H9 (cell line): ENCODE measurements at regions not wholly inside any gene's neighbourhood (a gene's known extent, or its start where the extent isn't known, plus 50 kb on each side); places are given as distances from the start of the nearest gene placed in this dataset.

Source experiments
- DNase-seq: peaks from one replicate; pipeline ENCODE4 v3.0.0-alpha.2; 2017
- H2AFZ ChIP-seq: one replicate; pipeline ENCODE4 v1.6.1; 2013; ENCODE audit warnings: mild to moderate bottlenecking, low read length, control low read depth, moderate library complexity
- H2AK5ac ChIP-seq: 2 replicates; pipeline ENCODE4 v1.6.1; 2013; ENCODE audit warnings: low read length, control low read depth, mixed read lengths; ENCODE audit not compliant: insufficient read length
- H2BK120ac ChIP-seq: one replicate; pipeline ENCODE4 v1.6.1; 2013; ENCODE audit warnings: low read depth, mild to moderate bottlenecking, low read length, control low read depth, inconsistent platforms; ENCODE audit not compliant: poor library complexity, severe bottlenecking
- H2BK12ac ChIP-seq: 2 replicates; pipeline ENCODE4 v1.6.1; 2013; ENCODE audit warnings: low read length, control low read depth, mixed read lengths, low read depth; ENCODE audit not compliant: insufficient read length
- H2BK15ac ChIP-seq: 2 replicates; pipeline ENCODE4 v1.6.1; 2013; ENCODE audit warnings: low read depth, low read length, control low read depth
- H2BK20ac ChIP-seq: one replicate; pipeline ENCODE4 v1.6.1; 2013; ENCODE audit warnings: low read depth, mild to moderate bottlenecking, low read length, control low read depth, inconsistent platforms; ENCODE audit not compliant: poor library complexity, severe bottlenecking
- H2BK5ac ChIP-seq: 2 replicates; pipeline ENCODE4 v1.6.1; 2013; ENCODE audit warnings: low read length, control low read depth, mixed read lengths; ENCODE audit not compliant: insufficient read length
- H3K14ac ChIP-seq: 2 replicates; pipeline ENCODE4 v1.6.1; 2013; ENCODE audit warnings: low read length, control low read depth; ENCODE audit not compliant: insufficient read depth
- H3K18ac ChIP-seq: 2 replicates; pipeline ENCODE4 v1.6.1; 2013; ENCODE audit warnings: low read depth, mild to moderate bottlenecking, mixed read lengths, low read length, control low read depth; ENCODE audit not compliant: insufficient read length
- H3K23ac ChIP-seq: 2 replicates; pipeline ENCODE4 v1.6.1; 2013; ENCODE audit warnings: low read length, control low read depth, mixed read lengths, low read depth; ENCODE audit not compliant: insufficient read length
- H3K23me2 ChIP-seq: 2 replicates; pipeline ENCODE4 v1.6.1; 2013; ENCODE audit warnings: low read depth, mild to moderate bottlenecking, mixed read lengths, low read length, control low read depth; ENCODE audit not compliant: insufficient read length, poor library complexity, severe bottlenecking
- H3K27ac ChIP-seq: 2 replicates; pipeline ENCODE4 v1.5.1; 2013; ENCODE audit warnings: low read length, control low read depth, mixed read lengths, low read depth; ENCODE audit not compliant: insufficient read length
- H3K27me3 ChIP-seq: 2 replicates; pipeline ENCODE4 v1.6.1; 2013; ENCODE audit warnings: low read length, control low read depth, inconsistent platforms; ENCODE audit not compliant: insufficient read depth
- H3K4ac ChIP-seq: 2 replicates; pipeline ENCODE4 v1.6.1; 2013; ENCODE audit warnings: low read depth, mild to moderate bottlenecking, control low read depth, inconsistent platforms, low read length, moderate library complexity
- H3K4me1 ChIP-seq: 2 replicates; pipeline ENCODE4 v1.6.1; 2013; ENCODE audit warnings: low read length, control low read depth, inconsistent platforms; ENCODE audit not compliant: insufficient read depth
- H3K4me2 ChIP-seq: 2 replicates; pipeline ENCODE4 v1.6.1; 2013; ENCODE audit warnings: low read length, control low read depth, mixed read lengths; ENCODE audit not compliant: insufficient read length, insufficient read depth
- H3K56ac ChIP-seq: 2 replicates; pipeline ENCODE4 v1.6.1; 2013; ENCODE audit warnings: low read depth, mild to moderate bottlenecking, mixed read lengths, low read length, control low read depth; ENCODE audit not compliant: insufficient read length
- H3K79me1 ChIP-seq: 2 replicates; pipeline ENCODE4 v1.6.1; 2013; ENCODE audit warnings: low read depth, mild to moderate bottlenecking, moderate library complexity, low read length, control low read depth, inconsistent platforms; ENCODE audit not compliant: insufficient read depth, poor library complexity, severe bottlenecking
- H3K79me2 ChIP-seq: 2 replicates; pipeline ENCODE4 v1.6.1; 2013; ENCODE audit warnings: low read length, control low read depth, inconsistent platforms; ENCODE audit not compliant: insufficient read depth
- H3K9ac ChIP-seq: 2 replicates; pipeline ENCODE4 v1.6.1; 2013; ENCODE audit warnings: low read length, control low read depth, mixed read lengths; ENCODE audit not compliant: insufficient read length; ENCODE audit errors: extremely low read depth
- H3K9me3 ChIP-seq: one replicate; pipeline ENCODE4 v1.6.1; 2013; ENCODE audit warnings: low read depth, low read length, inconsistent platforms; ENCODE audit not compliant: control insufficient read depth
- H3T11ph ChIP-seq: one replicate; pipeline ENCODE4 v1.6.1; 2013; ENCODE audit warnings: mild to moderate bottlenecking, low read length, control low read depth, inconsistent platforms
- H4K20me1 ChIP-seq: one replicate; pipeline ENCODE4 v1.6.1; 2013; ENCODE audit not compliant: control insufficient read depth, insufficient read length, insufficient read depth
- H4K5ac ChIP-seq: 2 replicates; pipeline ENCODE4 v1.6.1; 2013; ENCODE audit warnings: low read depth, mild to moderate bottlenecking, mixed read lengths, low read length, control low read depth; ENCODE audit not compliant: insufficient read length
- H4K8ac ChIP-seq: replicated peaks from 2 replicates; pipeline ENCODE4 v1.6.1; 2013; ENCODE audit warnings: low read length, control low read depth, mixed read lengths, low read depth; ENCODE audit not compliant: insufficient read length
- H4K91ac ChIP-seq: 2 replicates; pipeline ENCODE4 v1.6.1; 2013; ENCODE audit warnings: low read depth, mild to moderate bottlenecking, moderate library complexity, mixed read lengths, low read length, control low read depth; ENCODE audit not compliant: insufficient read length
- H3K27ac Mint-ChIP-seq, 3 experiments: 2 replicates in 2 of 3; 3 replicates in 1 of 3; pipeline ENCODE4 v1.8.0; 2020 to 2021; ENCODE audit warnings: mixed read lengths in 3 of 3, mild to moderate bottlenecking in 1 of 3, moderate library complexity in 1 of 3
- H3K27me3 Mint-ChIP-seq: 2 replicates; pipeline ENCODE4 v1.8.0; 2021; ENCODE audit warnings: low read depth, mild to moderate bottlenecking, moderate library complexity, mixed read lengths
- H3K36me3 Mint-ChIP-seq, 3 experiments: 2 replicates in 2 of 3; 3 replicates in 1 of 3; pipeline ENCODE4 v1.8.0; 2020 to 2021; ENCODE audit warnings: low read depth in 3 of 3, mixed read lengths in 3 of 3; ENCODE audit not compliant: insufficient read depth in 1 of 3
- H3K4me1 Mint-ChIP-seq, 2 experiments: 2 replicates each; pipeline ENCODE4 v1.8.0; 2020; ENCODE audit warnings: mixed read lengths in 2 of 2
- H3K4me3 Mint-ChIP-seq, 2 experiments: 2 replicates in 1 of 2; 3 replicates in 1 of 2; pipeline ENCODE4 v1.8.0; 2020 to 2021; ENCODE audit warnings: mild to moderate bottlenecking in 2 of 2, mixed read lengths in 2 of 2, moderate library complexity in 1 of 2
- H3K9me3 Mint-ChIP-seq, 2 experiments: 2 replicates in 1 of 2; 3 replicates in 1 of 2; pipeline ENCODE4 v1.8.0; 2020; ENCODE audit warnings: mild to moderate bottlenecking in 2 of 2, mixed read lengths in 2 of 2, moderate library complexity in 1 of 2
- WGBS: extraction: QIAGEN DNeasy Blood & Tissue Kit; methylation state at CpG from one replicate; pipeline ENCODE4 v1.1.7; 2013; ENCODE audit warnings: missing lambda C conversion rate, low lambda C conversion rate, mixed read lengths; ENCODE audit not compliant: insufficient read length; ENCODE audit errors: extremely low coverage; 5-methylcytosine and 5-hydroxymethylcytosine counted together
- TF ChIP-seq, protein P1 (sequence below): fragments of 200-600 bp; sonication (generic); conservative IDR thresholded peaks from 3 replicates; pipeline ENCODE4 v1.8.0; 2021; ENCODE audit warnings: antibody characterized with exemption, mild to moderate bottlenecking

DNA sequence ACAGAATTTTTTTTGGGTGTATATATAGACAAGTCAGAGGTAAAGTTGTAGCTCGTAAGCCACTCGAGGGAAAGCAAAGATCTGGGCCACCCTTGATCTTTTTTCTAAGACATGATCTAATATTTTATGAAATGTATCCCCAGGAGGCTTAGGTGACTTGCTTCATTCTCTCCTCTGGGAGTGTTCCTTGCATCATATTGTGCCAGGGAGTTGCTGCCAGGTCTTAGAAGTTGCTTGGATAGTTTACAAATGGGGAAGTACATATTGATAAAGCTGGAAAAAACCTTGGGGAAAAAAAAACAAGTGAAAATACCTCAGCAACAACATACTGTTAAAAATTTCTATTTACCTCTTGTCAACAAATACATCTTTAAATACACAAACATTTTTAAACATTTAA lies 110.9 kb upstream of the CYYR1 start:
- Histone ChIP-seq H3K27me3 (no peaks in the 10 kb centered on the region), H3K79me1 (no peaks in the 10 kb centered on the region), H4K20me1 (no peaks in the 10 kb centered on the region), H2AK5ac (no peak overlapping the region), H3K23ac (no peak overlapping the region), H3K23me2 (no peaks in the 10 kb centered on the region), H4K5ac (no peak overlapping the region), H3K4me2 (no peak overlapping the region), H2BK120ac (no peak overlapping the region), H3K14ac (no peak overlapping the region), H3K79me2 (no peaks in the 10 kb centered on the region), H2BK5ac (no peak overlapping the region), H3K18ac (no peak overlapping the region), H4K91ac (no peak overlapping the region), H2BK15ac (no peak overlapping the region), H3K27ac (no peak overlapping the region), H3K4ac (no peak overlapping the region), H4K8ac (no peak overlapping the region), H2AFZ (no peak overlapping the region), H3K9me3 (no peaks in the 10 kb centered on the region), H3K56ac (no peak overlapping the region), H2BK12ac (no peak overlapping the region), H3K4me1 (no peaks in the 10 kb centered on the region), H3T11ph (no peak overlapping the region), H3K9ac (no peak overlapping the region), H2BK20ac (no peak overlapping the region)
- H3K4me3 Mint-ChIP-seq = no peak overlapping the region
- H3K27ac Mint-ChIP-seq = no peak overlapping the region
- peaks cover 0 to 2% of the 10 kb centered on the region in 2 experiments; a peak in 1 of 5 replicates for H3K9me3 Mint-ChIP-seq
- no peaks in the 10 kb centered on the region for H3K4me1 Mint-ChIP-seq
- peaks cover 3% of the 10 kb centered on the region for H3K27me3 Mint-ChIP-seq
- no CpG with 5 or more reads among the region's 2 CpGs for WGBS
- H3K36me3 Mint-ChIP-seq = no peaks in the 10 kb centered on the region
- TF ChIP-seq, protein P1, sequence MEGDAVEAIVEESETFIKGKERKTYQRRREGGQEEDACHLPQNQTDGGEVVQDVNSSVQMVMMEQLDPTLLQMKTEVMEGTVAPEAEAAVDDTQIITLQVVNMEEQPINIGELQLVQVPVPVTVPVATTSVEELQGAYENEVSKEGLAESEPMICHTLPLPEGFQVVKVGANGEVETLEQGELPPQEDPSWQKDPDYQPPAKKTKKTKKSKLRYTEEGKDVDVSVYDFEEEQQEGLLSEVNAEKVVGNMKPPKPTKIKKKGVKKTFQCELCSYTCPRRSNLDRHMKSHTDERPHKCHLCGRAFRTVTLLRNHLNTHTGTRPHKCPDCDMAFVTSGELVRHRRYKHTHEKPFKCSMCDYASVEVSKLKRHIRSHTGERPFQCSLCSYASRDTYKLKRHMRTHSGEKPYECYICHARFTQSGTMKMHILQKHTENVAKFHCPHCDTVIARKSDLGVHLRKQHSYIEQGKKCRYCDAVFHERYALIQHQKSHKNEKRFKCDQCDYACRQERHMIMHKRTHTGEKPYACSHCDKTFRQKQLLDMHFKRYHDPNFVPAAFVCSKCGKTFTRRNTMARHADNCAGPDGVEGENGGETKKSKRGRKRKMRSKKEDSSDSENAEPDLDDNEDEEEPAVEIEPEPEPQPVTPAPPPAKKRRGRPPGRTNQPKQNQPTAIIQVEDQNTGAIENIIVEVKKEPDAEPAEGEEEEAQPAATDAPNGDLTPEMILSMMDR = no peak
- DNase-seq = no peak
